ENCODE measurements at regions not wholly inside any gene's neighbourhood (a gene's known extent, or its start where the extent isn't known, plus 50 kb on each side); places are given as distances from the start of the nearest gene placed in this dataset.

GRCh38 chr1:9444532-9444931 lies 94.7 kb upstream of the SLC25A33 start:
- no peak for TF ChIP-seq CTCF (IDR thresholded peaks at IDR 0.05)
- no peak for TF ChIP-seq EZH2 (IDR thresholded peaks at IDR 0.05; ENCODE audit: borderline replicate concordance, insufficient read depth, low read depth, low read length, poor library complexity, severe bottlenecking)
